ENCODE measurements at regions not wholly inside any gene's neighbourhood (a gene's known extent, or its start where the extent isn't known, plus 50 kb on each side); places are given as distances from the start of the nearest gene placed in this dataset.
"Not testable (repeated sequence)": the region's sequence is repeated elsewhere in the genome, so short reads cannot be mapped to it uniquely, and the experiment has no call there.

GRCh38 chr5:18466731-18467130 is 832.5 kb downstream of the TAF11L14 start:
- no CpG with 5 or more reads among the region's 1 CpG for WGBS (ENCODE audit: extremely low coverage, insufficient read length, low lambda C conversion rate)
- Histone ChIP-seq H3K18ac (ENCODE audit: insufficient read length, low read depth, low read length) (no peak overlapping the region), H4K5ac (ENCODE audit: insufficient read length, low read depth, low read length) (no peak overlapping the region), H2BK120ac (ENCODE audit: low read depth, low read length, poor library complexity, severe bottlenecking) (no peak overlapping the region), H3K4me1 (ENCODE audit: insufficient read depth, low read length) (no peaks in the 10 kb centered on the region; the same call in 1 of the 2 replicates), H3K79me2 (ENCODE audit: insufficient read depth, low read length) (no peaks in the 10 kb centered on the region), H4K8ac (replicated peaks; ENCODE audit: insufficient read length, low read depth, low read length) (no peak overlapping the region), H4K20me1 (ENCODE audit: control insufficient read depth, insufficient read depth, insufficient read length) (no peaks in the 10 kb centered on the region), H2BK15ac (ENCODE audit: low read depth, low read length) (no peak overlapping the region), H3K23ac (ENCODE audit: insufficient read length, low read depth, low read length) (no peak overlapping the region), H3K56ac (ENCODE audit: insufficient read length, low read depth, low read length) (no peak overlapping the region), H3K27ac (ENCODE audit: insufficient read length, low read depth, low read length) (no peak overlapping the region), H3K4me2 (ENCODE audit: insufficient read depth, insufficient read length, low read length) (no peak overlapping the region), H3K27me3 (ENCODE audit: insufficient read depth, low read length) (no peaks in the 10 kb centered on the region), H2BK5ac (ENCODE audit: insufficient read length, low read length) (no peak overlapping the region), H3K4ac (ENCODE audit: low read depth, low read length) (no peak overlapping the region), H3K23me2 (ENCODE audit: insufficient read length, low read depth, low read length, poor library complexity, severe bottlenecking) (no peaks in the 10 kb centered on the region), H4K91ac (ENCODE audit: insufficient read length, low read depth, low read length) (no peak overlapping the region), H3T11ph (ENCODE audit: low read length) (no peak overlapping the region), H2BK12ac (ENCODE audit: insufficient read length, low read depth, low read length) (no peak overlapping the region), H3K79me1 (ENCODE audit: insufficient read depth, low read depth, low read length, poor library complexity, severe bottlenecking) (no peaks in the 10 kb centered on the region), H3K9ac (ENCODE audit: extremely low read depth, insufficient read length, low read length) (no peak overlapping the region), H2BK20ac (ENCODE audit: low read depth, low read length, poor library complexity, severe bottlenecking) (no peak overlapping the region), H2AFZ (ENCODE audit: low read length) (no peak overlapping the region), H3K9me3 (ENCODE audit: control insufficient read depth, low read depth, low read length) (no peaks in the 10 kb centered on the region), H2AK5ac (ENCODE audit: insufficient read length, low read length) (no peak overlapping the region), H3K14ac (ENCODE audit: insufficient read depth, low read length) (no peak overlapping the region)
- Mint-ChIP-seq H3K9me3 (peaks cover 5% of the 10 kb centered on the region in 2 experiments), H3K4me1 (peaks cover 3 to 11% of the 10 kb centered on the region in 2 experiments; a peak in 2 of 4 replicates), H3K36me3 (ENCODE audit: insufficient read depth in 1 of 3, low read depth in 3 of 3) (peaks cover 6 to 7% (median 6%) of the 10 kb centered on the region in 3 experiments; a peak in 6 of 7 replicates), H3K27me3 (ENCODE audit: low read depth) (no peaks in the 10 kb centered on the region), H3K4me3 (no peak overlapping the region), H3K27ac (peak overlapping the region in 1 of 3 experiments; percentile 9; a peak in 1 of 7 replicates)
- TF ChIP-seq CTCF (conservative IDR thresholded peaks at IDR 0.05): no peak
- DNase-seq: no peak

DNA sequence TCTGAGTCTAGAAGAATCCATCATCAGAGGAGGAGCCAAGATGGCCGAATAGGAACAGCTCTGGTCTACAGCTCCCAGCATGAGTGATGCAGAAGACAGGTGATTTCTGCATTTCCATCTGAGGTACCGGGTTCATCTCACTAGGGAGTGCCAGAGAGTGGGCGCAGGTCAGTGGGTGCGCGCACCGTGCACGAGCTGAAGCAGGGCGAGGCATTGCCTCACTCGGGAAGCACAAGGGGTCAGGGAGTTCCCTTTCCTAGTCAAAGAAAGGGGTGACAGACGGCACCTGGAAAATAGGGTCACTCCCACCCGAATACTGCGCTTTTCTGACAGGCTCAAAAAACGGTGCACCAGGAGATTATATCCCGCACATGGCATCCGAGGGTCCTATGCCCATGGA is 837.5 kb downstream of the TAF11L14 start:
- H3K4me1 Mint-ChIP-seq; H2BK15ac ChIP-seq (ENCODE audit: low read depth, low read length); H3K27me3 Mint-ChIP-seq (ENCODE audit: low read depth); H3K4ac ChIP-seq (ENCODE audit: low read depth, low read length); H3K27ac ChIP-seq (ENCODE audit: insufficient read length, low read depth, low read length); H4K20me1 ChIP-seq (ENCODE audit: control insufficient read depth, insufficient read depth, insufficient read length); H3K79me2 ChIP-seq (ENCODE audit: insufficient read depth, low read length); H2AFZ ChIP-seq (ENCODE audit: low read length); H3K27ac Mint-ChIP-seq; H2BK12ac ChIP-seq (ENCODE audit: insufficient read length, low read depth, low read length); H3K18ac ChIP-seq (ENCODE audit: insufficient read length, low read depth, low read length); H4K5ac ChIP-seq (ENCODE audit: insufficient read length, low read depth, low read length); H3K4me1 ChIP-seq (ENCODE audit: insufficient read depth, low read length); H4K91ac ChIP-seq (ENCODE audit: insufficient read length, low read depth, low read length); H3K23me2 ChIP-seq (ENCODE audit: insufficient read length, low read depth, low read length, poor library complexity, severe bottlenecking); H3K56ac ChIP-seq (ENCODE audit: insufficient read length, low read depth, low read length); H2BK5ac ChIP-seq (ENCODE audit: insufficient read length, low read length); H3K23ac ChIP-seq (ENCODE audit: insufficient read length, low read depth, low read length); H3K14ac ChIP-seq (ENCODE audit: insufficient read depth, low read length); H3K9ac ChIP-seq (ENCODE audit: extremely low read depth, insufficient read length, low read length); DNase-seq; H3K9me3 ChIP-seq (ENCODE audit: control insufficient read depth, low read depth, low read length); H3K4me3 Mint-ChIP-seq; H3K79me1 ChIP-seq (ENCODE audit: insufficient read depth, low read depth, low read length, poor library complexity, severe bottlenecking); H4K8ac ChIP-seq (replicated peaks; ENCODE audit: insufficient read length, low read depth, low read length); H3K4me2 ChIP-seq (ENCODE audit: insufficient read depth, insufficient read length, low read length); H2BK120ac ChIP-seq (ENCODE audit: low read depth, low read length, poor library complexity, severe bottlenecking); H2AK5ac ChIP-seq (ENCODE audit: insufficient read length, low read length); H2BK20ac ChIP-seq (ENCODE audit: low read depth, low read length, poor library complexity, severe bottlenecking); H3K27me3 ChIP-seq (ENCODE audit: insufficient read depth, low read length); H3T11ph ChIP-seq (ENCODE audit: low read length): not testable (repeated sequence)
- H3K36me3 Mint-ChIP-seq (ENCODE audit: insufficient read depth in 1 of 3, low read depth in 3 of 3): peaks cover 10 to 17% (median 14%) of the 10 kb centered on the region in 3 experiments
- H3K9me3 Mint-ChIP-seq: peaks cover 10 to 14% of the 10 kb centered on the region in 2 experiments
- WGBS (ENCODE audit: extremely low coverage, insufficient read length, low lambda C conversion rate): no CpG with 5 or more reads among the region's 15 CpGs

Measured in H9 (cell line).